Panc1 (cell line): ENCODE measurements at regions not wholly inside any gene's neighbourhood (a gene's known extent, or its start where the extent isn't known, plus 50 kb on each side); places are given as distances from the start of the nearest gene placed in this dataset.

Experiments
- ATAC-seq: fragments of 200-7000 bp; cut with Tn5 transposase; 2 replicates; pipeline ENCODE4 v1.9.1; 2020; ENCODE audit warnings: mild to moderate bottlenecking, moderate library complexity
- BruUV-seq: library from RNA; stranded (reverse); fragments of 400-500 nt; replicated peaks from 2 replicates; lab custom pipeline; 2021; lab: Mats Ljungman, UMichigan
- CTCF ChIA-PET: fragments of 300-600 bp; sonication (Branson Sonifier 250); formaldehyde crosslinking; loops from one replicate; lab custom pipeline; 2022; ENCODE audit warnings: antibody characterized with exemption; lab: Charles Lee
- POLR2A ChIA-PET: fragments of 300-600 bp; sonication (Branson Sonifier 250); formaldehyde crosslinking; loops from one replicate; lab custom pipeline; 2022; ENCODE audit warnings: antibody characterized with exemption; lab: Charles Lee
- DNase-seq: peaks from one replicate; pipeline ENCODE4 v3.0.0-alpha.2; 2010; ENCODE audit warnings: low read depth, low spot score
- H3K27ac ChIP-seq: 2 replicates; pipeline ENCODE4 v1.5.1; 2011; ENCODE audit warnings: mild to moderate bottlenecking, low read length, inconsistent platforms
- H3K27me3 ChIP-seq: fragments of 200-500 bp; sonication (Bioruptor generic); 2 replicates; pipeline ENCODE4 v1.6.0; 2014; ENCODE audit warnings: low read length, inconsistent platforms; ENCODE audit not compliant: control insufficient read depth, insufficient read depth
- H3K36me3 ChIP-seq: fragments of 200-500 bp; sonication (Bioruptor generic); 2 replicates; pipeline ENCODE4 v1.5.1; 2014; ENCODE audit warnings: inconsistent platforms, mild to moderate bottlenecking, low read length, moderate library complexity; ENCODE audit not compliant: control insufficient read depth, insufficient read depth
- H3K4me1 ChIP-seq: 2 replicates; pipeline ENCODE4 v1.5.1; 2011; ENCODE audit warnings: inconsistent platforms, mild to moderate bottlenecking, low read length, moderate library complexity; ENCODE audit not compliant: control insufficient read depth, insufficient read depth
- H3K4me3 ChIP-seq, 2 experiments: 2 replicates each; pipeline ENCODE4 v1.5.1; 2011 to 2012; ENCODE audit warnings: low read depth in 2 of 2, low read length in 2 of 2, mild to moderate bottlenecking in 2 of 2, inconsistent platforms in 1 of 2, moderate library complexity in 1 of 2
- H3K9me3 ChIP-seq: fragments of 200-500 bp; sonication (Bioruptor generic); 2 replicates; pipeline ENCODE4 v1.5.1; 2014; ENCODE audit warnings: low read depth, mild to moderate bottlenecking, inconsistent platforms, low read length, moderate library complexity; ENCODE audit not compliant: control insufficient read depth, insufficient read depth
- POLR2AphosphoS5 ChIP-seq: IDR thresholded peaks from 2 replicates; pipeline ENCODE4 v1.6.1; 2012; ENCODE audit warnings: mild to moderate bottlenecking, low read depth, low read length, moderate library complexity
- SIN3A ChIP-seq: IDR thresholded peaks from 2 replicates; pipeline ENCODE4 v1.6.1; 2012; ENCODE audit warnings: low read depth, mild to moderate bottlenecking, low read length, moderate library complexity, borderline replicate concordance; ENCODE audit not compliant: insufficient read depth
- TCF7L2 ChIP-seq: IDR thresholded peaks from 2 replicates; pipeline ENCODE4 v1.6.1; 2011; ENCODE audit warnings: mild to moderate bottlenecking, low read depth, low read length, inconsistent platforms
- in situ Hi-C: cut with HindIII; loops from 2 replicates; pipeline ENCODE4 v1.10.0; 2016; ENCODE audit warnings: low sequenced_read_pairs, low pct_unique_long_range_greater_than_20kb
- intact Hi-C: fragments of 100-400 bp; cut with micrococcal nuclease; formaldehyde crosslinking; loops from one replicate; pipeline ENCODE4 v1.10.0; 2022; ENCODE audit not compliant: unreplicated experiment
- TF ChIP-seq, protein P1 (sequence below), 2 experiments: IDR thresholded peaks; 2 replicates each; pipeline ENCODE4 v1.6.1; 2011 to 2012; ENCODE audit warnings: low read depth in 2 of 2, control low read depth in 1 of 2, low read length in 1 of 2, mild to moderate bottlenecking in 1 of 2, moderate library complexity in 1 of 2; ENCODE audit not compliant: insufficient read depth in 1 of 2
- TF ChIP-seq, protein P2 (sequence below): fragments of 450-650 bp; IDR thresholded peaks from 2 replicates; pipeline ENCODE4 v1.5.1; 2017; ENCODE audit warnings: mild to moderate bottlenecking

GRCh38 chr13:70407486-70407885 lies 299.2 kb upstream of the KLHL1 start:
- H3K4me1 ChIP-seq: no peaks in the 10 kb centered on the region
- POLR2A ChIA-PET: no interaction called here
- intact Hi-C loops: no loop called here
- CTCF ChIA-PET: no interaction called here
- H3K9me3 ChIP-seq: no peaks in the 10 kb centered on the region
- in situ Hi-C loops: no loop called here
- ATAC-seq: no peak
- TF ChIP-seq TCF7L2: no peak
- TF ChIP-seq, protein P1, sequence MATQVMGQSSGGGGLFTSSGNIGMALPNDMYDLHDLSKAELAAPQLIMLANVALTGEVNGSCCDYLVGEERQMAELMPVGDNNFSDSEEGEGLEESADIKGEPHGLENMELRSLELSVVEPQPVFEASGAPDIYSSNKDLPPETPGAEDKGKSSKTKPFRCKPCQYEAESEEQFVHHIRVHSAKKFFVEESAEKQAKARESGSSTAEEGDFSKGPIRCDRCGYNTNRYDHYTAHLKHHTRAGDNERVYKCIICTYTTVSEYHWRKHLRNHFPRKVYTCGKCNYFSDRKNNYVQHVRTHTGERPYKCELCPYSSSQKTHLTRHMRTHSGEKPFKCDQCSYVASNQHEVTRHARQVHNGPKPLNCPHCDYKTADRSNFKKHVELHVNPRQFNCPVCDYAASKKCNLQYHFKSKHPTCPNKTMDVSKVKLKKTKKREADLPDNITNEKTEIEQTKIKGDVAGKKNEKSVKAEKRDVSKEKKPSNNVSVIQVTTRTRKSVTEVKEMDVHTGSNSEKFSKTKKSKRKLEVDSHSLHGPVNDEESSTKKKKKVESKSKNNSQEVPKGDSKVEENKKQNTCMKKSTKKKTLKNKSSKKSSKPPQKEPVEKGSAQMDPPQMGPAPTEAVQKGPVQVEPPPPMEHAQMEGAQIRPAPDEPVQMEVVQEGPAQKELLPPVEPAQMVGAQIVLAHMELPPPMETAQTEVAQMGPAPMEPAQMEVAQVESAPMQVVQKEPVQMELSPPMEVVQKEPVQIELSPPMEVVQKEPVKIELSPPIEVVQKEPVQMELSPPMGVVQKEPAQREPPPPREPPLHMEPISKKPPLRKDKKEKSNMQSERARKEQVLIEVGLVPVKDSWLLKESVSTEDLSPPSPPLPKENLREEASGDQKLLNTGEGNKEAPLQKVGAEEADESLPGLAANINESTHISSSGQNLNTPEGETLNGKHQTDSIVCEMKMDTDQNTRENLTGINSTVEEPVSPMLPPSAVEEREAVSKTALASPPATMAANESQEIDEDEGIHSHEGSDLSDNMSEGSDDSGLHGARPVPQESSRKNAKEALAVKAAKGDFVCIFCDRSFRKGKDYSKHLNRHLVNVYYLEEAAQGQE (IDR thresholded peaks at IDR 0.05; ENCODE audit: insufficient read depth in 1 of 2, low read depth in 2 of 2, low read length in 1 of 2): no peak
- TF ChIP-seq, protein P2, sequence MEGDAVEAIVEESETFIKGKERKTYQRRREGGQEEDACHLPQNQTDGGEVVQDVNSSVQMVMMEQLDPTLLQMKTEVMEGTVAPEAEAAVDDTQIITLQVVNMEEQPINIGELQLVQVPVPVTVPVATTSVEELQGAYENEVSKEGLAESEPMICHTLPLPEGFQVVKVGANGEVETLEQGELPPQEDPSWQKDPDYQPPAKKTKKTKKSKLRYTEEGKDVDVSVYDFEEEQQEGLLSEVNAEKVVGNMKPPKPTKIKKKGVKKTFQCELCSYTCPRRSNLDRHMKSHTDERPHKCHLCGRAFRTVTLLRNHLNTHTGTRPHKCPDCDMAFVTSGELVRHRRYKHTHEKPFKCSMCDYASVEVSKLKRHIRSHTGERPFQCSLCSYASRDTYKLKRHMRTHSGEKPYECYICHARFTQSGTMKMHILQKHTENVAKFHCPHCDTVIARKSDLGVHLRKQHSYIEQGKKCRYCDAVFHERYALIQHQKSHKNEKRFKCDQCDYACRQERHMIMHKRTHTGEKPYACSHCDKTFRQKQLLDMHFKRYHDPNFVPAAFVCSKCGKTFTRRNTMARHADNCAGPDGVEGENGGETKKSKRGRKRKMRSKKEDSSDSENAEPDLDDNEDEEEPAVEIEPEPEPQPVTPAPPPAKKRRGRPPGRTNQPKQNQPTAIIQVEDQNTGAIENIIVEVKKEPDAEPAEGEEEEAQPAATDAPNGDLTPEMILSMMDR: no peak
- TF ChIP-seq POLR2AphosphoS5: no peak
- TF ChIP-seq SIN3A: no peak
- BruUV-seq: no TSS peak
- no peaks in the 10 kb centered on the region for H3K36me3 ChIP-seq
- DNase-seq: no peak
- no peak overlapping the region for H3K27ac ChIP-seq
- no peaks in the 10 kb centered on the region for H3K27me3 ChIP-seq
- H3K4me3 ChIP-seq: no peak overlapping the region

GRCh38 chr13:70405266-70405665 lies 297.0 kb upstream of the KLHL1 start:
- no peaks in the 10 kb centered on the region for H3K36me3 ChIP-seq
- no peak overlapping the region for H3K27ac ChIP-seq
- ATAC-seq (no peak), DNase-seq (no peak)
- H3K27me3 ChIP-seq: no peaks in the 10 kb centered on the region
- no TSS peak for BruUV-seq
- no peak overlapping the region for H3K4me3 ChIP-seq
- in situ Hi-C loops: no loop called here
- CTCF ChIA-PET: no interaction called here
- TF ChIP-seq, protein P2: no peak
- TF ChIP-seq POLR2AphosphoS5 (no peak), TCF7L2 (no peak), SIN3A (no peak)
- TF ChIP-seq, protein P1 (IDR thresholded peaks at IDR 0.05; ENCODE audit: insufficient read depth in 1 of 2, low read depth in 2 of 2, low read length in 1 of 2): no peak
- intact Hi-C loops: no loop called here
- H3K4me1 ChIP-seq: no peaks in the 10 kb centered on the region
- POLR2A ChIA-PET: no interaction called here
- no peaks in the 10 kb centered on the region for H3K9me3 ChIP-seq
